ENCODE measurements at regions not wholly inside any gene's neighbourhood (a gene's known extent, or its start where the extent isn't known, plus 50 kb on each side); places are given as distances from the start of the nearest gene placed in this dataset.

GRCh38 chr10:36048236-36048635 lies 406.1 kb upstream of the FZD8 start:
- no peak for TF ChIP-seq CTCF (IDR thresholded peaks at IDR 0.05; ENCODE audit: low read length)
- TF ChIP-seq EZH2phosphoT487 (IDR thresholded peaks at IDR 0.05; ENCODE audit: low read length), result no peak

All from MM.1S (cell line).